HepG2 (cell line): ENCODE measurements at regions not wholly inside any gene's neighbourhood (a gene's known extent, or its start where the extent isn't known, plus 50 kb on each side); places are given as distances from the start of the nearest gene placed in this dataset.

ENCODE experiments used
- FLYWCH1 ChIP-seq: sonication (generic); formaldehyde crosslinking; IDR thresholded peaks from 2 replicates; pipeline ENCODE4 v1.8.1; 2023; ENCODE audit warnings: mild to moderate bottlenecking, missing genetic modification reagents
- HINFP ChIP-seq: sonication (generic); formaldehyde crosslinking; IDR thresholded peaks from 2 replicates; pipeline ENCODE4 v1.4.0; 2020; ENCODE audit warnings: low read depth, mild to moderate bottlenecking, missing genetic modification reagents
- HOXA7 ChIP-seq: sonication (generic); formaldehyde crosslinking; IDR thresholded peaks from 2 replicates; pipeline ENCODE4 v1.8.1; 2022; ENCODE audit warnings: mild to moderate bottlenecking, missing genetic modification reagents, moderate library complexity
- IRF9 ChIP-seq: sonication (generic); formaldehyde crosslinking; IDR thresholded peaks from 2 replicates; pipeline ENCODE4 v1.8.0; 2022; ENCODE audit warnings: missing genetic modification reagents, mild to moderate bottlenecking, borderline replicate concordance
- MED1 ChIP-seq: sonication (generic); formaldehyde crosslinking; IDR thresholded peaks from 2 replicates; pipeline ENCODE4 v1.4.0; 2020; ENCODE audit warnings: missing genetic modification reagents
- MEIS2 ChIP-seq: sonication (generic); formaldehyde crosslinking; IDR thresholded peaks from 2 replicates; pipeline ENCODE4 v1.9.0; 2021; ENCODE audit warnings: mild to moderate bottlenecking, missing genetic modification reagents
- SAFB2 ChIP-seq: sonication (generic); formaldehyde crosslinking; IDR thresholded peaks from 2 replicates; pipeline ENCODE4 v1.5.1; 2020; ENCODE audit warnings: missing genetic modification reagents, low read depth, mild to moderate bottlenecking, borderline replicate concordance
- SALL1 ChIP-seq: sonication (generic); formaldehyde crosslinking; IDR thresholded peaks from 2 replicates; pipeline ENCODE4 v1.8.0; 2022; ENCODE audit warnings: mild to moderate bottlenecking, missing genetic modification reagents
- SNAI1 ChIP-seq: sonication (generic); formaldehyde crosslinking; IDR thresholded peaks from 2 replicates; pipeline ENCODE4 v1.5.0; 2020; ENCODE audit warnings: mild to moderate bottlenecking, missing genetic modification reagents, borderline replicate concordance
- SRF ChIP-seq: IDR thresholded peaks from 2 replicates; pipeline ENCODE4 v1.6.1; 2011; ENCODE audit warnings: mild to moderate bottlenecking, low read depth, low read length, moderate library complexity
- ZFX ChIP-seq: sonication (generic); formaldehyde crosslinking; IDR thresholded peaks from 2 replicates; pipeline ENCODE4 v1.4.0; 2020; ENCODE audit warnings: mild to moderate bottlenecking, low read depth, missing genetic modification reagents, moderate library complexity
- ZNF550 ChIP-seq: sonication (generic); formaldehyde crosslinking; IDR thresholded peaks from 2 replicates; pipeline ENCODE4 v1.4.0; 2020; ENCODE audit warnings: mild to moderate bottlenecking, missing genetic modification reagents, borderline replicate concordance
- TF ChIP-seq, protein P1 (sequence below): sonication (generic); formaldehyde crosslinking; IDR thresholded peaks from 2 replicates; pipeline ENCODE4 v1.5.0; 2020; ENCODE audit warnings: mild to moderate bottlenecking, missing genetic modification reagents
- TF ChIP-seq, protein P2 (sequence below): sonication (generic); formaldehyde crosslinking; IDR thresholded peaks from 2 replicates; pipeline ENCODE4 v1.5.0; 2020; ENCODE audit warnings: mild to moderate bottlenecking, missing genetic modification reagents
- TF ChIP-seq, protein P3 (sequence below): sonication (generic); formaldehyde crosslinking; IDR thresholded peaks from 2 replicates; pipeline ENCODE4 v1.4.0; 2020; ENCODE audit warnings: missing genetic modification reagents, borderline replicate concordance
- TF ChIP-seq, protein P4 (sequence below): sonication (generic); formaldehyde crosslinking; IDR thresholded peaks from 2 replicates; pipeline ENCODE4 v1.5.0; 2020; ENCODE audit warnings: missing genetic modification reagents

GRCh38 chr13:33678906-33679657, 138.9 kb upstream of the RFC3 start (continued):
- TF ChIP-seq IRF9 (CRISPR knock-in tag) (0 out of 2 replicates have a peak, but pooled peaks have one; percentile 62), FLYWCH1 (CRISPR knock-in tag) (no peak), HOXA7 (CRISPR knock-in tag) (no peak), ZNF550 (CRISPR knock-in tag) (no peak), SRF (no peak), SALL1 (peak; percentile 99), MEIS2 (peak; percentile 92), MED1 (CRISPR knock-in tag) (peak; percentile 96), HINFP (CRISPR knock-in tag) (no peak; the same call in 1 of the 2 replicates), ZFX (CRISPR knock-in tag) (peak; percentile 91), SNAI1 (CRISPR knock-in tag) (no peak), SAFB2 (CRISPR knock-in tag) (no peak; the same call in 1 of the 2 replicates)
- TF ChIP-seq, protein P1, sequence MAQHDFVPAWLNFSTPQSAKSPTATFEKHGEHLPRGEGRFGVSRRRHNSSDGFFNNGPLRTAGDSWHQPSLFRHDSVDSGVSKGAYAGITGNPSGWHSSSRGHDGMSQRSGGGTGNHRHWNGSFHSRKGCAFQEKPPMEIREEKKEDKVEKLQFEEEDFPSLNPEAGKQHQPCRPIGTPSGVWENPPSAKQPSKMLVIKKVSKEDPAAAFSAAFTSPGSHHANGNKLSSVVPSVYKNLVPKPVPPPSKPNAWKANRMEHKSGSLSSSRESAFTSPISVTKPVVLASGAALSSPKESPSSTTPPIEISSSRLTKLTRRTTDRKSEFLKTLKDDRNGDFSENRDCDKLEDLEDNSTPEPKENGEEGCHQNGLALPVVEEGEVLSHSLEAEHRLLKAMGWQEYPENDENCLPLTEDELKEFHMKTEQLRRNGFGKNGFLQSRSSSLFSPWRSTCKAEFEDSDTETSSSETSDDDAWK, result no peak
- TF ChIP-seq, protein P2, sequence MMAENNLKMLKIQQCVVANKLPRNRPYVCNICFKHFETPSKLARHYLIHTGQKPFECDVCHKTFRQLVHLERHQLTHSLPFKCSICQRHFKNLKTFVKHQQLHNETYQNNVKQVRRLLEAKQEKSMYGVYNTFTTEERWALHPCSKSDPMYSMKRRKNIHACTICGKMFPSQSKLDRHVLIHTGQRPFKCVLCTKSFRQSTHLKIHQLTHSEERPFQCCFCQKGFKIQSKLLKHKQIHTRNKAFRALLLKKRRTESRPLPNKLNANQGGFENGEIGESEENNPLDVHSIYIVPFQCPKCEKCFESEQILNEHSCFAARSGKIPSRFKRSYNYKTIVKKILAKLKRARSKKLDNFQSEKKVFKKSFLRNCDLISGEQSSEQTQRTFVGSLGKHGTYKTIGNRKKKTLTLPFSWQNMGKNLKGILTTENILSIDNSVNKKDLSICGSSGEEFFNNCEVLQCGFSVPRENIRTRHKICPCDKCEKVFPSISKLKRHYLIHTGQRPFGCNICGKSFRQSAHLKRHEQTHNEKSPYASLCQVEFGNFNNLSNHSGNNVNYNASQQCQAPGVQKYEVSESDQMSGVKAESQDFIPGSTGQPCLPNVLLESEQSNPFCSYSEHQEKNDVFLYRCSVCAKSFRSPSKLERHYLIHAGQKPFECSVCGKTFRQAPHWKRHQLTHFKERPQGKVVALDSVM (CRISPR knock-in tag), result peak; percentile 48; the same call in 1 of the 2 replicates
- TF ChIP-seq, protein P3, sequence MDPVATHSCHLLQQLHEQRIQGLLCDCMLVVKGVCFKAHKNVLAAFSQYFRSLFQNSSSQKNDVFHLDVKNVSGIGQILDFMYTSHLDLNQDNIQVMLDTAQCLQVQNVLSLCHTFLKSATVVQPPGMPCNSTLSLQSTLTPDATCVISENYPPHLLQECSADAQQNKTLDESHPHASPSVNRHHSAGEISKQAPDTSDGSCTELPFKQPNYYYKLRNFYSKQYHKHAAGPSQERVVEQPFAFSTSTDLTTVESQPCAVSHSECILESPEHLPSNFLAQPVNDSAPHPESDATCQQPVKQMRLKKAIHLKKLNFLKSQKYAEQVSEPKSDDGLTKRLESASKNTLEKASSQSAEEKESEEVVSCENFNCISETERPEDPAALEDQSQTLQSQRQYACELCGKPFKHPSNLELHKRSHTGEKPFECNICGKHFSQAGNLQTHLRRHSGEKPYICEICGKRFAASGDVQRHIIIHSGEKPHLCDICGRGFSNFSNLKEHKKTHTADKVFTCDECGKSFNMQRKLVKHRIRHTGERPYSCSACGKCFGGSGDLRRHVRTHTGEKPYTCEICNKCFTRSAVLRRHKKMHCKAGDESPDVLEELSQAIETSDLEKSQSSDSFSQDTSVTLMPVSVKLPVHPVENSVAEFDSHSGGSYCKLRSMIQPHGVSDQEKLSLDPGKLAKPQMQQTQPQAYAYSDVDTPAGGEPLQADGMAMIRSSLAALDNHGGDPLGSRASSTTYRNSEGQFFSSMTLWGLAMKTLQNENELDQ, result no peak
- TF ChIP-seq, protein P4, sequence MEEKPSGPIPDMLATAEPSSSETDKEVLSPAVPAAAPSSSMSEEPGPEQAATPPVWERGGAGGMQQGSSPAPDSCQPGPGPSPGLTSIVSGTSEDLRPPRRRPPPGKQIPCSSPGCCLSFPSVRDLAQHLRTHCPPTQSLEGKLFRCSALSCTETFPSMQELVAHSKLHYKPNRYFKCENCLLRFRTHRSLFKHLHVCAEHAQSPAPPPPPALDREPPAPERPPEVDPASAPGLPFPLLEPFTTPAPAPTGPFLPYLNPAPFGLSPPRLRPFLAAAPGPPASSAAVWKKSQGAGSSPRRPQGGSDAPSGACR (CRISPR knock-in tag), result peak; percentile 70; the same call in 1 of the 2 replicates
